ENCODE measurements at regions not wholly inside any gene's neighbourhood (a gene's known extent, or its start where the extent isn't known, plus 50 kb on each side); places are given as distances from the start of the nearest gene placed in this dataset.
A peak's percentile ranks its signal among the peaks of the same experiment; 100 is the strongest.

DNA sequence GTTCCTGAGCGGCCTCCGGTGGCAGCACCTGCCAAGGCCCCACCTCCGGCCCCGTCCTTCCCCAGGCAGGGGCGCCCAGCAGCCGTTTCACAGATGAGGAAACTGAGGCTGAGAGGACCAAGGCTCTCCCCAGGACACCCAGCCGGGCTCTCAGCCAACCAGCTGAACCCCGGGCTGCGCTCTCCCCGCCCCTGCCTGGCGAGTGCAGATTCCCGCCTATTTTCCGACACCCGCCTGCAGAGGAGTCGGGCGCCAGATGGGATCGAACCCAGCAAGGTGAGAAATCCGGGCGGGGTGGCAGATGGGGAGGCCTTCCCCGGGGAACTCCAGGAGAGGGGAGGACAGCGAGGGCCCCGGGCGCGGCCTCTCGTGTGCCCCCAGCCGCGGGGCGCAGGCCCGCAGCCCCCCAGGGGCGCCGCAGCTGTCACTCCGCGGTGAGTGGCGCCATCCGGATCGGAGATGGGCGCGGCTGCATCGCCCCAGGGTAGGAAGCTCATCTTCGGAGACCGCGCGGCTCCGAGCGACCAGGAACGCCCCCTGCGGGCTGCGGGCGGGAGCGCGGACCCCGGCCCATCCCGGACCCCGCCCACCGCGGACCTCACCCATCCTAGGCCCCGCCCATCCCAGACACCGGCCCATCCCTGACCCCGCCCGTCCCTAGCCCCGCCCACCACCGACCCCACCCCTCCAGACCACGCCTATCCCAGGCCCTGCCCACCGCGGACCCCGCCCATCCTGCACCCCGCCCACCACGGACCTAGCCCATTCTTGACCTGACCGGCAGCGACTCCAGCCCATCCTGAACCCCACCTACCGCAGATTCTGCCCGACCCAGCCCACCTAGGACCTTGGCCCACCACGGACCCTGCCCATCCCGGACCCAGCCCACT is 90.3 kb downstream of the MICALL2 start:
- TF ChIP-seq, protein P1, sequence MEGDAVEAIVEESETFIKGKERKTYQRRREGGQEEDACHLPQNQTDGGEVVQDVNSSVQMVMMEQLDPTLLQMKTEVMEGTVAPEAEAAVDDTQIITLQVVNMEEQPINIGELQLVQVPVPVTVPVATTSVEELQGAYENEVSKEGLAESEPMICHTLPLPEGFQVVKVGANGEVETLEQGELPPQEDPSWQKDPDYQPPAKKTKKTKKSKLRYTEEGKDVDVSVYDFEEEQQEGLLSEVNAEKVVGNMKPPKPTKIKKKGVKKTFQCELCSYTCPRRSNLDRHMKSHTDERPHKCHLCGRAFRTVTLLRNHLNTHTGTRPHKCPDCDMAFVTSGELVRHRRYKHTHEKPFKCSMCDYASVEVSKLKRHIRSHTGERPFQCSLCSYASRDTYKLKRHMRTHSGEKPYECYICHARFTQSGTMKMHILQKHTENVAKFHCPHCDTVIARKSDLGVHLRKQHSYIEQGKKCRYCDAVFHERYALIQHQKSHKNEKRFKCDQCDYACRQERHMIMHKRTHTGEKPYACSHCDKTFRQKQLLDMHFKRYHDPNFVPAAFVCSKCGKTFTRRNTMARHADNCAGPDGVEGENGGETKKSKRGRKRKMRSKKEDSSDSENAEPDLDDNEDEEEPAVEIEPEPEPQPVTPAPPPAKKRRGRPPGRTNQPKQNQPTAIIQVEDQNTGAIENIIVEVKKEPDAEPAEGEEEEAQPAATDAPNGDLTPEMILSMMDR (IDR thresholded peaks at IDR 0.05) = peak; percentile 66
- no peak for TF ChIP-seq ZFX (IDR thresholded peaks at IDR 0.05; ENCODE audit: borderline replicate concordance)
